GM19468 (cell line): ENCODE measurements at regions not wholly inside any gene's neighbourhood (a gene's known extent, or its start where the extent isn't known, plus 50 kb on each side); places are given as distances from the start of the nearest gene placed in this dataset.
"Not testable (repeated sequence)": the region's sequence is repeated elsewhere in the genome, so short reads cannot be mapped to it uniquely, and the experiment has no call there.

Source experiments
- ATAC-seq: cut with Tn5 transposase; IDR thresholded peaks from one replicate; pipeline ENCODE4 v1.9.1; 2021; ENCODE audit warnings: mild to moderate bottlenecking, moderate library complexity, moderate number of reproducible peaks; ENCODE audit not compliant: unreplicated experiment; ENCODE audit errors: extremely low read depth

GRCh38 chr1:58089898-58090534 lies 456.5 kb downstream of the OMA1 start:
- ATAC-seq: no peak

GRCh38 chr1:58084266-58084665 lies 462.3 kb downstream of the OMA1 start:
- no peak for ATAC-seq

GRCh38 chr1:58082596-58082995 lies 463.9 kb downstream of the OMA1 start:
- no peak for ATAC-seq

GRCh38 chr1:58076258-58076657 lies 470.3 kb downstream of the OMA1 start:
- ATAC-seq: no peak

GRCh38 chr1:58075188-58075578 lies 471.3 kb downstream of the OMA1 start:
- ATAC-seq: no peak

- ATAC-seq: no peak
These were observed 474.1 kb downstream of the OMA1 start for GRCh38 chr1:58072450-58072849.

GRCh38 chr1:58067082-58067481 lies 479.4 kb downstream of the OMA1 start:
- ATAC-seq: no peak

GRCh38 chr1:58065520-58065919 lies 481.0 kb downstream of the OMA1 start:
- ATAC-seq: no peak

- ATAC-seq: no peak
These were observed 482.4 kb downstream of the OMA1 start for GRCh38 chr1:58064166-58064565.

GRCh38 chr1:58063095-58063494 lies 483.4 kb downstream of the OMA1 start:
- ATAC-seq: no peak

GRCh38 chr1:58062635-58063034 lies 483.9 kb downstream of the OMA1 start:
- no peak for ATAC-seq

- no peak for ATAC-seq
These were observed 485.9 kb downstream of the OMA1 start for GRCh38 chr1:58060559-58061170.

GRCh38 chr1:58059789-58060188 lies 486.7 kb downstream of the OMA1 start:
- no peak for ATAC-seq

- ATAC-seq: no peak
These were observed 488.2 kb downstream of the OMA1 start for GRCh38 chr1:58058323-58058722.

GRCh38 chr1:58057826-58058225 lies 488.7 kb downstream of the OMA1 start:
- ATAC-seq: no peak

GRCh38 chr1:58051187-58051586 lies 495.3 kb downstream of the OMA1 start:
- ATAC-seq: not testable (repeated sequence)

GRCh38 chr1:58047265-58047858 lies 499.2 kb downstream of the OMA1 start:
- no peak for ATAC-seq

GRCh38 chr1:58045094-58045705 lies 501.3 kb downstream of the OMA1 start:
- no peak for ATAC-seq

- ATAC-seq: no peak
These were observed 504.9 kb downstream of the OMA1 start for GRCh38 chr1:58041621-58042020.

- no peak for ATAC-seq
These were observed 508.0 kb downstream of the OMA1 start for GRCh38 chr1:58038574-58038973.

GRCh38 chr1:58035523-58035922 lies 511.0 kb downstream of the OMA1 start:
- no peak for ATAC-seq
